AG10803 (cell line): ENCODE measurements at regions not wholly inside any gene's neighbourhood (a gene's known extent, or its start where the extent isn't known, plus 50 kb on each side); places are given as distances from the start of the nearest gene placed in this dataset.

Source experiments
- DNase-seq: peaks from one replicate; pipeline ENCODE4 v3.0.0; 2010; ENCODE audit warnings: low read depth
- H3K4me3 ChIP-seq: 2 replicates; pipeline ENCODE4 v1.5.1; 2011; ENCODE audit warnings: mild to moderate bottlenecking, low read length, control low read depth
- CTCF ChIP-seq: conservative IDR thresholded peaks from 2 replicates; pipeline ENCODE4 v1.5.1; 2011; ENCODE audit warnings: mild to moderate bottlenecking, low read length, control low read depth, inconsistent platforms

GRCh38 chr1:238006779-238007178 lies 116.1 kb upstream of the ZP4 start:
- no peak overlapping the region for H3K4me3 ChIP-seq
- TF ChIP-seq CTCF: no peak
- no peak for DNase-seq

GRCh38 chr1:238005116-238005515 lies 114.4 kb upstream of the ZP4 start:
- H3K4me3 ChIP-seq: no peak overlapping the region
- no peak for TF ChIP-seq CTCF
- no peak for DNase-seq

GRCh38 chr1:238001818-238002217 lies 111.1 kb upstream of the ZP4 start:
- H3K4me3 ChIP-seq: no peak overlapping the region
- no peak for DNase-seq
- no peak for TF ChIP-seq CTCF

GRCh38 chr1:237999426-238000052 lies 108.8 kb upstream of the ZP4 start:
- TF ChIP-seq CTCF: no peak
- H3K4me3 ChIP-seq: no peak overlapping the region
- DNase-seq: no peak

GRCh38 chr1:237998581-237998980 lies 107.9 kb upstream of the ZP4 start:
- DNase-seq: no peak
- H3K4me3 ChIP-seq: no peak overlapping the region
- no peak for TF ChIP-seq CTCF

- DNase-seq: no peak
- no peak for TF ChIP-seq CTCF
These were observed 92.8 kb upstream of the ZP4 start for GRCh38 chr1:237983496-237983895.

GRCh38 chr1:237981223-237981622 lies 90.5 kb upstream of the ZP4 start:
- no peak for DNase-seq
- no peak for TF ChIP-seq CTCF

More at GRCh38 chr1:237983496-237983895, 92.8 kb upstream of the ZP4 start:
- no peak overlapping the region for H3K4me3 ChIP-seq

More at GRCh38 chr1:237981223-237981622, 90.5 kb upstream of the ZP4 start:
- H3K4me3 ChIP-seq: no peak overlapping the region
